ENCODE measurements at regions not wholly inside any gene's neighbourhood (a gene's known extent, or its start where the extent isn't known, plus 50 kb on each side); places are given as distances from the start of the nearest gene placed in this dataset.

GRCh38 chr2:65846989-65847678 lies 414.7 kb upstream of the SPRED2 start:
- no peak for TF ChIP-seq CTCF (IDR thresholded peaks at IDR 0.05; ENCODE audit: low read depth, low read length)
- TF ChIP-seq POLR2A (IDR thresholded peaks at IDR 0.05; ENCODE audit: extremely low read depth, insufficient read length): no peak
- TF ChIP-seq MAX (IDR thresholded peaks at IDR 0.05; ENCODE audit: low read depth, low read length): no peak

Measured in NB4 (cell line).